ENCODE measurements at regions not wholly inside any gene's neighbourhood (a gene's known extent, or its start where the extent isn't known, plus 50 kb on each side); places are given as distances from the start of the nearest gene placed in this dataset.

- H3K27ac ChIP-seq = no peak overlapping the region
- TF ChIP-seq CTCF (IDR thresholded peaks at IDR 0.05) = no peak
- TF ChIP-seq POLR2A (IDR thresholded peaks at IDR 0.05) = no peak
- H3K4me3 ChIP-seq = no peak overlapping the region
- intact Hi-C loops (cut with DNase I; ENCODE audit: low total_unique reads) = no loop called here
- H3K36me3 ChIP-seq (ENCODE audit: low read depth, missing control alignments) = no peaks in the 10 kb centered on the region
- H3K27me3 ChIP-seq = no peaks in the 10 kb centered on the region
- DNase-seq = no peak
- WGBS, 2 donors = 57 to 65% methylated on average over 2 of the region's 2 CpGs
- H3K9me3 ChIP-seq = no peaks in the 10 kb centered on the region
- no peaks in the 10 kb centered on the region for H3K4me1 ChIP-seq
Observed at GRCh38 chr2:175811971-175812370, 190.1 kb downstream of the LNPK start.

GRCh38 chr2:175808858-175809257 lies 193.2 kb downstream of the LNPK start:
- WGBS, 2 donors = 94 to 95% methylated on average over 1 of the region's 1 CpG
- intact Hi-C loops (cut with DNase I; ENCODE audit: low total_unique reads) = no loop called here

DNA sequence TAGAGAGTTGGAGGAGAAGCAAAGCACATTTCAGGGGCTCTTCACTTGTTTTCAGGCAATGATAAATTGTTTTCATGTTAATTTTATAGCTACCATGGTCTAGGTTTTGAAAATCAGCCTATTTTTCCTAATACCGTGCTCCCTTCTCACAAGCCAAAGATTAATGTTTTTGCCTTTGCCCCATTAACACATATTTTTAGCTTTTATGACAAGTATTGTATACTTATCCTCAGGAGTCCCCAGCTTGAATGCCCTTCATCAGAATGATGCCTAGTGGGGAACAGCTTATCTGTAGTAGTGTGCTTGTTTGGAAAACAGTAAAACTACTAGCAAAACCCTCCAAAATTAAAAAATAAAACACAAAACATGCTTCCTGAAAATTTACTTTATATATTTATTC lies 194.0 kb downstream of the LNPK start:
- Histone ChIP-seq H3K27ac (no peak overlapping the region), H3K36me3 (ENCODE audit: low read depth, missing control alignments) (no peaks in the 10 kb centered on the region), H3K27me3 (no peaks in the 10 kb centered on the region), H3K4me3 (no peak overlapping the region), H3K4me1 (no peaks in the 10 kb centered on the region), H3K9me3 (no peaks in the 10 kb centered on the region)
- no peak for DNase-seq
- no peak for TF ChIP-seq POLR2A (IDR thresholded peaks at IDR 0.05)
- whole genome bisulfite sequencing, 2 donors = 63 to 65% methylated on average over 1 of the region's 1 CpG
- intact Hi-C loops (cut with DNase I; ENCODE audit: low total_unique reads) = no loop called here

More at GRCh38 chr2:175808858-175809257, 193.2 kb downstream of the LNPK start:
- no peaks in the 10 kb centered on the region for H3K36me3 ChIP-seq (ENCODE audit: low read depth, missing control alignments)
- DNase-seq = no peak
- no peaks in the 10 kb centered on the region for H3K4me1 ChIP-seq
- no peaks in the 10 kb centered on the region for H3K27me3 ChIP-seq
- no peaks in the 10 kb centered on the region for H3K9me3 ChIP-seq
- no peak overlapping the region for H3K27ac ChIP-seq
- H3K4me3 ChIP-seq = no peak overlapping the region
- TF ChIP-seq CTCF (IDR thresholded peaks at IDR 0.05) (no peak), POLR2A (IDR thresholded peaks at IDR 0.05) (no peak)

GRCh38 chr2:175807031-175807873 lies 194.8 kb downstream of the LNPK start:
- 75 to 76% methylated on average over 4 to 5 of the region's 5 CpGs for WGBS, 2 donors
- no peak overlapping the region for H3K27ac ChIP-seq
- no peak overlapping the region for H3K4me3 ChIP-seq
- H3K9me3 ChIP-seq = no peaks in the 10 kb centered on the region
- intact Hi-C loops (cut with DNase I; ENCODE audit: low total_unique reads) = no loop called here
- no peaks in the 10 kb centered on the region for H3K27me3 ChIP-seq
- TF ChIP-seq CTCF (IDR thresholded peaks at IDR 0.05) (no peak), POLR2A (IDR thresholded peaks at IDR 0.05) (no peak)
- DNase-seq = no peak
- no peaks in the 10 kb centered on the region for H3K4me1 ChIP-seq
- no peaks in the 10 kb centered on the region for H3K36me3 ChIP-seq (ENCODE audit: low read depth, missing control alignments)

GRCh38 chr2:175806570-175806969 lies 195.5 kb downstream of the LNPK start:
- TF ChIP-seq POLR2A (IDR thresholded peaks at IDR 0.05) (no peak), CTCF (IDR thresholded peaks at IDR 0.05) (no peak)
- WGBS, 2 donors = 35 to 43% methylated on average over 3 of the region's 3 CpGs
- Histone ChIP-seq H3K27ac (no peak overlapping the region), H3K4me3 (no peak overlapping the region), H3K27me3 (no peaks in the 10 kb centered on the region), H3K36me3 (ENCODE audit: low read depth, missing control alignments) (no peaks in the 10 kb centered on the region), H3K9me3 (no peaks in the 10 kb centered on the region), H3K4me1 (no peaks in the 10 kb centered on the region)
- intact Hi-C loops (cut with DNase I; ENCODE audit: low total_unique reads) = no loop called here
- no peak for DNase-seq

All from testis (tissue), 2 donors.